ENCODE measurements at regions not wholly inside any gene's neighbourhood (a gene's known extent, or its start where the extent isn't known, plus 50 kb on each side); places are given as distances from the start of the nearest gene placed in this dataset.

DNA sequence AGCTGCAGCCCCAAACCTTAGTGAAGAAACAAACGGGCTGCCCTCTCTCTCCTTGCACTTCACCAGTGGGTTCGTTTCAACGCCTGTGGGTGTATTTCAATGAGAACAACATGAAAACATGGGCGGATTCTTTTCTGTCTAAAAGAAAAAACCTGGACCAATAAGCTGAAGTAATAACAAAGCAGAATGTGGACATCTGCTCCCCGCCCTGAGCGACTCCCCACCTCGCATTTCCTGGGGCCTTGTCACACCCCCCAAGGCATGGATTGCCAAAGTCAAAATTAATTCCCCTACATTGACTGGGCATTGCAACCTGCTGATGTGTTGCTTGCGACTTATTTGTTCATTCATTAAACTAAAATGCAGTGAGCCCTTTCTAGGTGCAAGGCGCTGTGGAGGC is 142.9 kb downstream of the BCOR start (continued):
- TF ChIP-seq FOXJ3 (CRISPR knock-in tag; IDR thresholded peaks at IDR 0.05): no peak
- TF ChIP-seq PURB (CRISPR knock-in tag; IDR thresholded peaks at IDR 0.05; ENCODE audit: low read depth): no peak

DNA sequence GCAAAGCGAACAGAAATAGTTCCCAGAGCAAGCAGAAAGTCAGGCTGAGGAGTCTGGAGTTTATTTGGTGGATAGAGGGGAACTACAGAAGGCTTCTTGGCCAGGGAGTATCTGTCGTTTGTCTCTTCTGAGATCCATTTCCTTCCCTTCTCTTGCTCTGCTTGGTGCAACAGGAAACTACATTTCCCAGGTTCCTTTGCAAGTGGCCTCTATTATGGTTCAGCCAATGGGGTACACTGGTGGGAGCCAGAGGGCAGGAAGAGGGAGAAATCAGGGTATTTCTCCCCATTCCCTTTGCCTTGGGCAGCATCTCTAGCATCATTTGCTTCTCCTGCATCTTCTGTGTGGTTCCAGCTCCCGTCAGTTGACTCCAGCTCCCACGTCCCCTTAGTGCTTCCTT is 142.1 kb downstream of the BCOR start:
- Histone ChIP-seq H3K27me3 (ENCODE audit: control insufficient read depth in 2 of 2, insufficient read depth in 2 of 2, low read length in 2 of 2) (no peaks in the 10 kb centered on the region), H3K9me1 (ENCODE audit: control insufficient read depth, insufficient read depth, low read length) (no peaks in the 10 kb centered on the region), H3K27ac (ENCODE audit: extremely low read depth, low read depth, low read length) (no peak overlapping the region), H3K9ac (ENCODE audit: insufficient read depth in 1 of 2, low read depth in 2 of 2, low read length in 2 of 2) (no peak overlapping the region), H3K9me3 (replicated peaks; ENCODE audit: control insufficient read depth, insufficient read depth, low read depth, low read length) (no peaks in the 10 kb centered on the region), H4K20me1 (replicated peaks; ENCODE audit: control insufficient read depth, insufficient read depth, low read length) (no peaks in the 10 kb centered on the region), H3K4me1 (replicated peaks in 1 of 2; ENCODE audit: control insufficient read depth in 2 of 2, insufficient read depth in 2 of 2, low read length in 2 of 2) (peaks cover 0 to 5% of the 10 kb centered on the region in 2 experiments; a peak in 1 of 5 replicates), H3K4me3 (no peak overlapping the region), H2AFZ (ENCODE audit: low read depth, low read length) (peak overlapping the region; percentile 41; the same call in 1 of the 2 replicates), H3K4me2 (ENCODE audit: insufficient read depth, low read length) (no peak overlapping the region), H3K36me3 (ENCODE audit: control insufficient read depth, insufficient read depth, low read length) (no peaks in the 10 kb centered on the region), H3K79me2 (ENCODE audit: control insufficient read depth, insufficient read depth, low read length) (no peaks in the 10 kb centered on the region)
- ATAC-seq (peak; percentile 82), DNase-seq (ENCODE audit: extremely low read depth in 1 of 4, low spot score in 3 of 4) (peak in 2 of 4 experiments; percentile 18 to 38), FAIRE-seq (peak; percentile 55)
- ChIA-PET POLR2A (no interaction called here), CTCF (ENCODE audit: low intra/inter-chr PET ratio) (no interaction called here)
- BruUV-seq (replicated peaks): no TSS peak
- 37% methylated on average over 3 of the region's 4 CpGs for WGBS (ENCODE audit: insufficient coverage, low coverage, missing lambda C conversion rate)
- intact Hi-C loops (cut with micrococcal nuclease) (no loop called here), in situ Hi-C loops (cut with MboI) (no loop called here)
- no peak for TF ChIP-seq GATA2 (CRISPR knock-in tag; IDR thresholded peaks at IDR 0.05)
- TF ChIP-seq RB1 (IDR thresholded peaks at IDR 0.05; ENCODE audit: low read depth): no peak
- TF ChIP-seq HDAC3 (IDR thresholded peaks at IDR 0.05; ENCODE audit: borderline replicate concordance, partially characterized antibody): no peak
- TF ChIP-seq ZNF717 (CRISPR knock-in tag; IDR thresholded peaks at IDR 0.05): no peak
- no peak for TF ChIP-seq GTF2A2 (tag; IDR thresholded peaks at IDR 0.05)
- no peak for TF ChIP-seq GATAD2A (IDR thresholded peaks at IDR 0.05)
- TF ChIP-seq L3MBTL2 (IDR thresholded peaks at IDR 0.05): no peak
- TF ChIP-seq SAP30 (IDR thresholded peaks at IDR 0.05; ENCODE audit: borderline replicate concordance, insufficient read depth, low read depth, low read length, poor library complexity, severe bottlenecking): no peak
- TF ChIP-seq ZNF3 (CRISPR knock-in tag; IDR thresholded peaks at IDR 0.05): no peak
- TF ChIP-seq, protein P1, sequence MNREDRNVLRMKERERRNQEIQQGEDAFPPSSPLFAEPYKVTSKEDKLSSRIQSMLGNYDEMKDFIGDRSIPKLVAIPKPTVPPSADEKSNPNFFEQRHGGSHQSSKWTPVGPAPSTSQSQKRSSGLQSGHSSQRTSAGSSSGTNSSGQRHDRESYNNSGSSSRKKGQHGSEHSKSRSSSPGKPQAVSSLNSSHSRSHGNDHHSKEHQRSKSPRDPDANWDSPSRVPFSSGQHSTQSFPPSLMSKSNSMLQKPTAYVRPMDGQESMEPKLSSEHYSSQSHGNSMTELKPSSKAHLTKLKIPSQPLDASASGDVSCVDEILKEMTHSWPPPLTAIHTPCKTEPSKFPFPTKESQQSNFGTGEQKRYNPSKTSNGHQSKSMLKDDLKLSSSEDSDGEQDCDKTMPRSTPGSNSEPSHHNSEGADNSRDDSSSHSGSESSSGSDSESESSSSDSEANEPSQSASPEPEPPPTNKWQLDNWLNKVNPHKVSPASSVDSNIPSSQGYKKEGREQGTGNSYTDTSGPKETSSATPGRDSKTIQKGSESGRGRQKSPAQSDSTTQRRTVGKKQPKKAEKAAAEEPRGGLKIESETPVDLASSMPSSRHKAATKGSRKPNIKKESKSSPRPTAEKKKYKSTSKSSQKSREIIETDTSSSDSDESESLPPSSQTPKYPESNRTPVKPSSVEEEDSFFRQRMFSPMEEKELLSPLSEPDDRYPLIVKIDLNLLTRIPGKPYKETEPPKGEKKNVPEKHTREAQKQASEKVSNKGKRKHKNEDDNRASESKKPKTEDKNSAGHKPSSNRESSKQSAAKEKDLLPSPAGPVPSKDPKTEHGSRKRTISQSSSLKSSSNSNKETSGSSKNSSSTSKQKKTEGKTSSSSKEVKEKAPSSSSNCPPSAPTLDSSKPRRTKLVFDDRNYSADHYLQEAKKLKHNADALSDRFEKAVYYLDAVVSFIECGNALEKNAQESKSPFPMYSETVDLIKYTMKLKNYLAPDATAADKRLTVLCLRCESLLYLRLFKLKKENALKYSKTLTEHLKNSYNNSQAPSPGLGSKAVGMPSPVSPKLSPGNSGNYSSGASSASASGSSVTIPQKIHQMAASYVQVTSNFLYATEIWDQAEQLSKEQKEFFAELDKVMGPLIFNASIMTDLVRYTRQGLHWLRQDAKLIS (CRISPR knock-in tag; IDR thresholded peaks at IDR 0.05): no peak
- TF ChIP-seq HCFC1 (IDR thresholded peaks at IDR 0.05; ENCODE audit: low read depth, low read length): peak; percentile 78
- no peak for TF ChIP-seq ETV5 (CRISPR knock-in tag; IDR thresholded peaks at IDR 0.05; ENCODE audit: low read depth)
- TF ChIP-seq SMAD4 (CRISPR knock-in tag; conservative IDR thresholded peaks at IDR 0.05): no peak
- TF ChIP-seq ZNF143 (CRISPR knock-in tag; IDR thresholded peaks at IDR 0.05): peak; percentile 78
- TF ChIP-seq RFX1 (IDR thresholded peaks at IDR 0.05): no peak
- no peak for TF ChIP-seq ATF7 (IDR thresholded peaks at IDR 0.05)
- TF ChIP-seq, protein P2, sequence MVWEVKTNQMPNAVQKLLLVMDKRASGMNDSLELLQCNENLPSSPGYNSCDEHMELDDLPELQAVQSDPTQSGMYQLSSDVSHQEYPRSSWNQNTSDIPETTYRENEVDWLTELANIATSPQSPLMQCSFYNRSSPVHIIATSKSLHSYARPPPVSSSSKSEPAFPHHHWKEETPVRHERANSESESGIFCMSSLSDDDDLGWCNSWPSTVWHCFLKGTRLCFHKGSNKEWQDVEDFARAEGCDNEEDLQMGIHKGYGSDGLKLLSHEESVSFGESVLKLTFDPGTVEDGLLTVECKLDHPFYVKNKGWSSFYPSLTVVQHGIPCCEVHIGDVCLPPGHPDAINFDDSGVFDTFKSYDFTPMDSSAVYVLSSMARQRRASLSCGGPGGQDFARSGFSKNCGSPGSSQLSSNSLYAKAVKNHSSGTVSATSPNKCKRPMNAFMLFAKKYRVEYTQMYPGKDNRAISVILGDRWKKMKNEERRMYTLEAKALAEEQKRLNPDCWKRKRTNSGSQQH (CRISPR knock-in tag; IDR thresholded peaks at IDR 0.05): no peak
- TF ChIP-seq NFYB (IDR thresholded peaks at IDR 0.05; ENCODE audit: extremely low read depth, insufficient read length): peak; percentile 39
